Astrocyte (in vitro differentiated cells and primary cell): ENCODE measurements at regions not wholly inside any gene's neighbourhood (a gene's known extent, or its start where the extent isn't known, plus 50 kb on each side); places are given as distances from the start of the nearest gene placed in this dataset.

Experiments used
- DNase-seq: peaks from one replicate; pipeline ENCODE4 v3.0.0-alpha.2; 2010; ENCODE audit warnings: low read depth
- FAIRE-seq: peaks from 2 replicates; lab custom pipeline; 2011; peaks lifted over from hg19 to GRCh38; lab: Jason Lieb, UNC
- H2AFZ ChIP-seq: 2 replicates; pipeline ENCODE4 v1.6.0; 2012; ENCODE audit warnings: low read depth, low read length, inconsistent platforms
- H3K27ac ChIP-seq: 2 replicates; pipeline ENCODE4 v1.5.1; 2011; ENCODE audit warnings: low read depth, low read length, inconsistent platforms
- H3K27me3 ChIP-seq: 2 replicates; pipeline ENCODE4 v1.6.0; 2011; ENCODE audit warnings: low read length, inconsistent platforms; ENCODE audit not compliant: insufficient read depth
- H3K36me3 ChIP-seq: 2 replicates; pipeline ENCODE4 v1.5.1; 2011; ENCODE audit warnings: low read length, inconsistent platforms; ENCODE audit not compliant: insufficient read depth
- H3K4me1 ChIP-seq: 2 replicates; pipeline ENCODE4 v1.5.1; 2011; ENCODE audit warnings: low read length, inconsistent platforms; ENCODE audit not compliant: insufficient read depth
- H3K4me2 ChIP-seq: 2 replicates; pipeline ENCODE4 v1.6.0; 2012; ENCODE audit warnings: low read length, inconsistent platforms
- H3K4me3 ChIP-seq: 2 replicates; pipeline ENCODE4 v1.5.1; 2011; ENCODE audit warnings: low read depth, mild to moderate bottlenecking, low read length, inconsistent platforms; ENCODE audit not compliant: insufficient read depth
- H3K79me2 ChIP-seq: 2 replicates; pipeline ENCODE4 v1.6.0; 2012; ENCODE audit warnings: mild to moderate bottlenecking, low read length, inconsistent platforms; ENCODE audit not compliant: insufficient read depth
- H3K9ac ChIP-seq: 2 replicates; pipeline ENCODE4 v1.6.0; 2012; ENCODE audit warnings: mild to moderate bottlenecking, low read length, inconsistent platforms
- H3K9me3 ChIP-seq: 2 replicates; pipeline ENCODE4 v1.5.1; 2012; ENCODE audit warnings: low read depth, mild to moderate bottlenecking, low read length, inconsistent platforms; ENCODE audit not compliant: insufficient read depth
- H4K20me1 ChIP-seq: 2 replicates; pipeline ENCODE4 v1.6.0; 2012; ENCODE audit warnings: low read length, inconsistent platforms; ENCODE audit not compliant: insufficient read depth
- H3K27ac Mint-ChIP-seq: one replicate; pipeline ENCODE4 v1.8.0; 2021; ENCODE audit warnings: mild to moderate bottlenecking, mixed read lengths; ENCODE audit not compliant: unreplicated experiment
- H3K27me3 Mint-ChIP-seq: one replicate; pipeline ENCODE4 v1.8.0; 2021; ENCODE audit warnings: low read depth, mixed read lengths; ENCODE audit not compliant: unreplicated experiment
- H3K36me3 Mint-ChIP-seq: one replicate; pipeline ENCODE4 v1.8.0; 2021; ENCODE audit warnings: low read depth, mixed read lengths; ENCODE audit not compliant: unreplicated experiment
- H3K4me1 Mint-ChIP-seq: one replicate; pipeline ENCODE4 v1.8.0; 2021; ENCODE audit warnings: low read depth, mixed read lengths; ENCODE audit not compliant: unreplicated experiment
- H3K4me3 Mint-ChIP-seq: one replicate; pipeline ENCODE4 v1.8.0; 2021; ENCODE audit warnings: mild to moderate bottlenecking, moderate library complexity, mixed read lengths; ENCODE audit not compliant: unreplicated experiment
- H3K9me3 Mint-ChIP-seq: one replicate; pipeline ENCODE4 v1.8.0; 2021; ENCODE audit warnings: mild to moderate bottlenecking, mixed read lengths; ENCODE audit not compliant: unreplicated experiment
- CTCF ChIP-seq: IDR thresholded peaks from 2 replicates; pipeline ENCODE4 v1.5.1; 2011; ENCODE audit warnings: low read depth, mild to moderate bottlenecking, inconsistent platforms, low read length, moderate library complexity; ENCODE audit not compliant: insufficient read depth
- EZH2 ChIP-seq: IDR thresholded peaks from 2 replicates; pipeline ENCODE4 v1.6.1; 2012; ENCODE audit warnings: mild to moderate bottlenecking, low read length, inconsistent platforms; ENCODE audit not compliant: insufficient read depth

GRCh38 chr10:33521904-33522303, 187.4 kb upstream of the NRP1 start:
- H3K9ac ChIP-seq: no peak overlapping the region
- H3K4me2 ChIP-seq: no peak overlapping the region
- H3K27ac ChIP-seq: no peak overlapping the region
- Mint-ChIP-seq H3K36me3 (no peaks in the 10 kb centered on the region), H3K4me1 (peaks cover 18% of the 10 kb centered on the region), H3K27me3 (peaks cover 12% of the 10 kb centered on the region), H3K9me3 (peaks cover 5% of the 10 kb centered on the region), H3K27ac (no peak overlapping the region), H3K4me3 (no peak overlapping the region)
- DNase-seq (no peak), FAIRE-seq (no peak)
- no peaks in the 10 kb centered on the region for H3K36me3 ChIP-seq
- no peaks in the 10 kb centered on the region for H3K27me3 ChIP-seq
- H3K4me3 ChIP-seq: no peak overlapping the region
- no peak for TF ChIP-seq CTCF
- no peak for TF ChIP-seq EZH2
- no peaks in the 10 kb centered on the region for H3K4me1 ChIP-seq
- H3K79me2 ChIP-seq: no peaks in the 10 kb centered on the region
- H3K9me3 ChIP-seq: no peaks in the 10 kb centered on the region
- no peaks in the 10 kb centered on the region for H4K20me1 ChIP-seq
- H2AFZ ChIP-seq: no peak overlapping the region

- DNase-seq (peak; percentile 34), FAIRE-seq (no peak)
- H3K27me3 ChIP-seq: no peaks in the 10 kb centered on the region
- H3K4me1 ChIP-seq: no peaks in the 10 kb centered on the region
- H3K27ac Mint-ChIP-seq: no peak overlapping the region
- peaks cover 18% of the 10 kb centered on the region for H3K4me1 Mint-ChIP-seq
- no peak overlapping the region for H3K4me2 ChIP-seq
- no peaks in the 10 kb centered on the region for H3K36me3 ChIP-seq
- no peaks in the 10 kb centered on the region for H4K20me1 ChIP-seq
- H3K27me3 Mint-ChIP-seq: peaks cover 12% of the 10 kb centered on the region
- TF ChIP-seq EZH2 (no peak), CTCF (no peak)
- peaks cover 5% of the 10 kb centered on the region for H3K9me3 Mint-ChIP-seq
- H3K79me2 ChIP-seq: no peaks in the 10 kb centered on the region
- H2AFZ ChIP-seq: no peak overlapping the region
- H3K4me3 ChIP-seq: no peak overlapping the region
- H3K9me3 ChIP-seq: no peaks in the 10 kb centered on the region
- no peak overlapping the region for H3K9ac ChIP-seq
- H3K4me3 Mint-ChIP-seq: no peak overlapping the region
- no peak overlapping the region for H3K27ac ChIP-seq
- H3K36me3 Mint-ChIP-seq: no peaks in the 10 kb centered on the region
Measured at GRCh38 chr10:33521062-33521461, 186.6 kb upstream of the NRP1 start.

- FAIRE-seq: no peak
- Histone ChIP-seq H3K27me3 (no peaks in the 10 kb centered on the region), H3K79me2 (no peaks in the 10 kb centered on the region), H3K4me2 (no peak overlapping the region), H3K27ac (no peak overlapping the region), H3K9ac (no peak overlapping the region), H4K20me1 (no peaks in the 10 kb centered on the region), H3K36me3 (no peaks in the 10 kb centered on the region), H3K4me1 (no peaks in the 10 kb centered on the region), H2AFZ (no peak overlapping the region), H3K9me3 (no peaks in the 10 kb centered on the region), H3K4me3 (no peak overlapping the region)
- peaks cover 12% of the 10 kb centered on the region for H3K27me3 Mint-ChIP-seq
- H3K36me3 Mint-ChIP-seq: no peaks in the 10 kb centered on the region
- peaks cover 5% of the 10 kb centered on the region for H3K9me3 Mint-ChIP-seq
- no peak overlapping the region for H3K4me3 Mint-ChIP-seq
- peak; percentile 42 for DNase-seq
- H3K4me1 Mint-ChIP-seq: peaks cover 17% of the 10 kb centered on the region
- no peak overlapping the region for H3K27ac Mint-ChIP-seq
- TF ChIP-seq EZH2 (no peak), CTCF (no peak)
Measured at GRCh38 chr10:33520223-33520622, 185.8 kb upstream of the NRP1 start.
